Stimulated activated memory B cell treated with anti-CD40 and anti-IgM and Interleukin-4, amounts not matched to agents 10 μg/mL and 1 μg/mL and 100 μg/mL, for 72 hours (primary cell): ENCODE measurements at regions not wholly inside any gene's neighbourhood (a gene's known extent, or its start where the extent isn't known, plus 50 kb on each side); places are given as distances from the start of the nearest gene placed in this dataset.
"Not testable (repeated sequence)": the region's sequence is repeated elsewhere in the genome, so short reads cannot be mapped to it uniquely, and the experiment has no call there.

Experiments used
- ATAC-seq: fragments of 150-1000 bp; cut with Tn5 transposase; 2 replicates; pipeline ENCODE4 v1.10.0; 2021
- H3K27ac Mint-ChIP-seq: one replicate; pipeline ENCODE4 v1.8.0; 2022; ENCODE audit warnings: mild to moderate bottlenecking, mixed read lengths
- H3K27me3 Mint-ChIP-seq: one replicate; pipeline ENCODE4 v1.8.0; 2022; ENCODE audit warnings: mixed read lengths
- H3K36me3 Mint-ChIP-seq: one replicate; pipeline ENCODE4 v1.8.0; 2022; ENCODE audit warnings: mixed read lengths
- H3K4me1 Mint-ChIP-seq: one replicate; pipeline ENCODE4 v1.8.0; 2022; ENCODE audit warnings: mixed read lengths
- H3K4me3 Mint-ChIP-seq: one replicate; pipeline ENCODE4 v1.8.0; 2022; ENCODE audit warnings: mild to moderate bottlenecking, moderate library complexity, mixed read lengths
- H3K9me3 Mint-ChIP-seq: one replicate; pipeline ENCODE4 v1.8.0; 2022; ENCODE audit warnings: mixed read lengths

DNA sequence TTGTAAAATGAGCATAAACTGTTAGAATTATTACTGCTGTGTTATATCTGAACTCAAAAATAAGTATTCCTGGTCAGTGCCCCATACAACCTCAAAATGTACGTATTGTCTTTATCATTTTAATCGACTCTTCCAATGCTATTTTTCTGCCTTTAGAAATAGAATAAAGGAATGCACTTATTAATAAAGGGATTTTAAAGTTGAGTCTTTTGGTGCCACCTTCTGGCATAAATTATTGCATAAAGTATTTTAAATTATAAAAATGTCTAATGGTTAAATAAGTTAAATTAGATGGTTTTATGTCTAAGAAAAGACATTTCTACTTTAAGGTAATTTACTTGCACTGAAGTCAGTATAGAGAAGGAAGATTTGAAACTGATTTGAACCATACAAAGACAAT lies 424.0 kb upstream of the NDST4 start:
- ATAC-seq, result no peak
- Mint-ChIP-seq H3K27ac (no peak overlapping the region), H3K27me3 (no peaks in the 10 kb centered on the region), H3K4me3 (no peak overlapping the region), H3K36me3 (no peaks in the 10 kb centered on the region), H3K4me1 (no peaks in the 10 kb centered on the region), H3K9me3 (no peaks in the 10 kb centered on the region)

DNA sequence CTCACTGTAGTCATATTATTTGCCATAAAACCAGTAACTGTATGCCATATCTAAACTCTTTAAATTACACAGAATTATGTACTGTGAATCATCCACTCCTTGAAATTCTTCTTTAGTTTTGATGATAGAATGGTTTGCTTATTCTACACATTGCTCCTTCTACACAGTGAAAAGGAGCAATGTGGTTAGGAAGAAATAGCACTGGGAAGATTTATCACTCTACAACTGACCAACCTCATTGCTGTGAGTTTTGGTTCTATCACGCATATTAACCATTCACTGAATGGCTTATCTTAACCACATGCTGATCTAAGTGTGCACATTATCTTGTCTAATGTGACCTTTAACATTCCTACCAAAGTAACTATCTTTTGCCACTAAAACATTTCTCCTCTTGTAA lies 415.7 kb upstream of the NDST4 start:
- Mint-ChIP-seq H3K4me3 (no peak overlapping the region), H3K27me3 (no peaks in the 10 kb centered on the region), H3K9me3 (no peaks in the 10 kb centered on the region), H3K36me3 (no peaks in the 10 kb centered on the region), H3K27ac (no peak overlapping the region), H3K4me1 (no peaks in the 10 kb centered on the region)
- ATAC-seq, result no peak

DNA sequence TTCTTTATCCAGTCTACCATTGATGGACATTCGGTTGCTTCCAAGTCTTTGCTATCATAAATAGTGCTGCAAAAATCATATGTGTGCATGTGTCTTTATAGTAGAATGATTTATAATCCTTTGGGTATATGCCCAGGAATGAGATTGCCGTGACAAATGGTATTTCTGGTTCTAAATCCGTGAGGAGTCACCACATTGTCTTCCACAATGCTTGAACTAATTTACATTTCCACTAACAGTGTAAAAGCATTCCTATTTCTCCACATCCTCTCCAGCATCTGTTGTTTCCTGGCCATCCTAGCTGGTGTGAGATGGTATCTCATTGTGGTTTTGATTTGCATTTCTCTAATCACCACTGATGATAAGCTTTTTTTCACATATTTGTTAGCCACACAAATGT lies 406.1 kb upstream of the NDST4 start:
- H3K27me3 Mint-ChIP-seq, H3K4me3 Mint-ChIP-seq, H3K36me3 Mint-ChIP-seq, ATAC-seq, H3K27ac Mint-ChIP-seq, H3K4me1 Mint-ChIP-seq: not testable (repeated sequence)
- H3K9me3 Mint-ChIP-seq, result peaks cover 16% of the 10 kb centered on the region

DNA sequence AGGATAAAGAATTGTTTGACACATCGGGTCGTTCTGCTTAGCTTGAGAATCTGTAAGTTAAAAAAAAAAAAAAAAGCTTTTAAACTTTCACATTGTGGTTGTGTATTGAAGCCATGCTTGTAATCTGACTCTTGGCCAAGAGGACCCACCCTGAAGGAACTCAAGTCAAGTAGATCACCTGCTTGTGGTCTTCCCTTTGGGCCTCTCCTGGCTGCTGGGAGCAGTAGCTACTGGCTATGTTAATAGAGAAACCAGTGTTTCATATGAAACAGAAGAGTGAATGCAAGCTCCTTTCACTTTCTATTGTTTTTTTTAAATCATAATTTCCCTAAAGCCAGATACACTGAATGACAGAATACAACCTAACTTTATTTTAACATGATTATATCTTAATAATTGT lies 402.4 kb upstream of the NDST4 start:
- H3K27ac Mint-ChIP-seq, result no peak overlapping the region
- no peak for ATAC-seq
- H3K4me1 Mint-ChIP-seq, result no peaks in the 10 kb centered on the region
- no peak overlapping the region for H3K4me3 Mint-ChIP-seq
- H3K27me3 Mint-ChIP-seq, result no peaks in the 10 kb centered on the region
- H3K36me3 Mint-ChIP-seq, result no peaks in the 10 kb centered on the region
- H3K9me3 Mint-ChIP-seq, result peaks cover 8% of the 10 kb centered on the region

DNA sequence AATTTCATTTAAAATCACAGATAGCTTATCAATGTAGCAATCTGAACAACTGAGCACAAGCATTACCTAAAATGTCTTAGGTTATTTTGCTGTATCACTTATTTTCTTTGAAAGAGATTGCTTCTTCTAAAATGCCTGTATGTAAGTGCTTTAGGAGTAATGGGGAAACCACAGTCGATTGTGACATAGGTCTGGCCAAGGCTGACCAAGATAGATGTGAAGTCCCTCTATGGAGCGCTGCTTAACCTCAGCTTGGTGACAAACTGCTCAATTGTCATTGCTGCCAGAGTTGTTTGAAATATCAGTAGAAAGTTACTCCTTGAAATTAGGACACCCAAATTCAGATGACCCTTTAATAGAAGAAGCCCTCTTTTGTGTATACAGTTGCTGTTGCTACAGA lies 401.9 kb upstream of the NDST4 start:
- Mint-ChIP-seq H3K4me3 (no peak overlapping the region), H3K4me1 (no peaks in the 10 kb centered on the region), H3K36me3 (no peaks in the 10 kb centered on the region), H3K9me3 (peaks cover 8% of the 10 kb centered on the region), H3K27ac (no peak overlapping the region), H3K27me3 (no peaks in the 10 kb centered on the region)
- no peak for ATAC-seq

DNA sequence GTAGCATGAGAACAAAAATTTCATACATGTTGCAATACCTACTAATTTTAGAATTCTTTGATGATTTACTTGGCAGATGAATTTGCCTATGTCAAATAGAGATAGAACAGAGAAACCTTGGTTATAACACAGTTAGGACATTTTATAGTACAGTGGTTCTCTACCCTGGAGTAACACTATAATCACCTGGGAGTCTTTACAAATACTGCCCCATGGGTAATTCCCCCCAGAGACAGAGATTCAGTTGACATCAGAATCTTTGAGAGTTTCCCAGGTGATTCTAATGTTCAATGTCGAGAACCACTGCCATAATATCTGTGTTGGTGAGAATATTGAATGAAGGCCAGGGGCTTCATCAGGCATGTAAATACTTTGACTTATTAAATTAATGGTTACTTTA lies 401.3 kb upstream of the NDST4 start:
- Mint-ChIP-seq H3K9me3 (peaks cover 7% of the 10 kb centered on the region), H3K27me3 (no peaks in the 10 kb centered on the region), H3K36me3 (no peaks in the 10 kb centered on the region), H3K4me3 (no peak overlapping the region), H3K27ac (no peak overlapping the region), H3K4me1 (no peaks in the 10 kb centered on the region)
- ATAC-seq, result no peak

DNA sequence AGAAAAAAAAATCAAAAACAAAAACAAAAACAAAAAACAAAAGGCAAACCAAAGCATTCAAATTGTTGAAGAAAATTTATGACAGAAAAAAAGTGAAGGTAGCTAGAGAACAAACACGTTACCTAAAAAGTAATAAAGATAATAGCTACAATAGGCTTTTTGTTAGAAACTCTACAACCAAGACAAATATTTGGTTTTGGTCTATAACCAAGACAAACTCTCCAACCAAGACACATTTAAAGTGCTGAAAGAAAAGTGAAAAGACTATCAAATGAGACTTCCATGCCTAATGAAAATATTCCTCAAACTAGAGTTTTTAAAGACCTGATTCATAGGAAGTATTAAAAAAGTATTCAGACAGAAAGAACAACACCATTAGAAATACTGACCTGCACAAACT lies 391.9 kb upstream of the NDST4 start:
- Mint-ChIP-seq H3K4me3 (no peak overlapping the region), H3K27me3 (no peaks in the 10 kb centered on the region), H3K9me3 (no peaks in the 10 kb centered on the region), H3K4me1 (no peaks in the 10 kb centered on the region), H3K36me3 (no peaks in the 10 kb centered on the region), H3K27ac (no peak overlapping the region)
- no peak for ATAC-seq

DNA sequence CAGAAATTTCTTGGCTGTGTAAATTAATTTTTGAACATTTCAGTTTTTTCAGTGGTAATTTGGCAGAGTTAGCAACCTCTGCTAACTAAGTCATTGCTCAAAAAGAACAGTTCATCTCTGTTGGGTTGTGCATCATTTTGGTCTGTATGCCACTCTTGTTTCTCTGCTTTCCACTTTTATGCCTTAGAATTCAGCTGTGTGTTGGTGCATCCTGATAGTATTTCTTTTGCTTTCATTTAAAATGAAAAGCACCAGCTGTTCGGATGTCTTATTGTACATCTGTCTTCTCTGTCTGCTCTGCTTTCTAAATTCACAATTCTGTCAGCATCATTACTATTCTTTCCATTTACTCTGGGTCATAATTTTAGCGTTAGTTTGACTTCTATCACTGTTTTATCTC lies 388.2 kb upstream of the NDST4 start:
- ATAC-seq, result no peak
- Mint-ChIP-seq H3K9me3 (no peaks in the 10 kb centered on the region), H3K27ac (no peak overlapping the region), H3K27me3 (no peaks in the 10 kb centered on the region), H3K4me3 (no peak overlapping the region), H3K4me1 (no peaks in the 10 kb centered on the region), H3K36me3 (no peaks in the 10 kb centered on the region)

DNA sequence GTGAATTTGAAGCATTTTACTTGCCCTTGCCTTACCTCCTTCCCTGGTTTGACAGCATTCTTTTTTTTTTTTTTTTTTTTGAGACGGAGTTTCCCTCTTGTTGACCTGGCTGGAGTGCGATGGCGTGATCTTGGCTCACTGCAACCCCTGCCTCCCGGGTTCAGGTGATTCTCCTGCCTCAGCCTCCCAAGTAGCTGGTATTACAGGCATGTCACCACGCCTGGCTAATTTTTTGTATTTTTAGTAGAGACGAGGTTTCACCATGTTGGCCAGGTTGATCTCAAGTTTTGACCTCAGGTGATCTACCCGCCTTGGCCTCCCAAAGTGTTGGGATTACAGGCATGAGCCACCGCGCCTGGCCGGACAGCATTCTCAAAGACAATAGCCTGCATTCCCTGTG lies 380.4 kb upstream of the NDST4 start:
- not testable (repeated sequence) for ATAC-seq, H3K27me3 Mint-ChIP-seq, H3K9me3 Mint-ChIP-seq, H3K27ac Mint-ChIP-seq, H3K4me1 Mint-ChIP-seq, H3K36me3 Mint-ChIP-seq, H3K4me3 Mint-ChIP-seq

DNA sequence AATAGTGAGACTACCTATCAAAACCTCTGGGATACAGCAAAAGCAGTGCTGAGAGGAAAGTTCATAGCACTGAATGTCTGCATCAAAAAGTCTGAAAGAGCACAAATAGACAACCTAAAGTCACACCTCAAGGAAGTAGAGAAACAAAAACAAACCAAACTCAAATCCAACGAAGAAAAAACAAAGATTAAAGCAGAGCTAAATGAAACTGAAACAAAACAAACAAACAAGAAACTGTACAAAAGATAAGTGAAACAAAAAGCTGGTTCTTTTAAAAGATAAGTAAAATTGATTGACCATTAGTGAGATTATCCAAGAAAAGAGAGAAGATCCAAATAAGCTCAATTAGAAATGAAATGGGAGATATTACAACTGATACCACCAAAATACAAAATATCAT lies 378.3 kb upstream of the NDST4 start:
- Mint-ChIP-seq H3K36me3 (no peaks in the 10 kb centered on the region), H3K4me3 (no peak overlapping the region), H3K9me3 (peaks cover 9% of the 10 kb centered on the region), H3K4me1 (no peaks in the 10 kb centered on the region), H3K27me3 (no peaks in the 10 kb centered on the region), H3K27ac (no peak overlapping the region)
- ATAC-seq, result no peak

DNA sequence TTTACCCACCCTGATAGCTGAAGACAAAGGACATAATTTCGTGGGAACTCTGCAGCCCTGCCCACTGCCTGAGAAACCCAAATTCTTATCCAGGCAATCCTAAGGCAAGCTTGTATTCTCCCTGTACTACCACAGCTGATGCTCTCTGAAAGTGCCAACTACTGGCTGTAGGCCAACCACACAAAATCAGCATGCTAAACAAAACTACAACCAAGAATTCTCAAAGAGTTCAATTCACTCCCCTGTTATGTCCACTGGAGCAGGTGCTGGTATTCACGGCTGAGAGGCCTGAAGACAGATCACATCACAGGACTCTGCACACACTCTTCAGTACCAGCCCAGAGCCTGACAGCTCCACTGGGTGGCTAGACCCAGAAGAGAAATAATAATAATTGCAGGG lies 375.9 kb upstream of the NDST4 start:
- no peak overlapping the region for H3K4me3 Mint-ChIP-seq
- H3K27me3 Mint-ChIP-seq, result no peaks in the 10 kb centered on the region
- ATAC-seq, result no peak
- no peaks in the 10 kb centered on the region for H3K36me3 Mint-ChIP-seq
- no peak overlapping the region for H3K27ac Mint-ChIP-seq
- H3K4me1 Mint-ChIP-seq, result no peaks in the 10 kb centered on the region
- peaks cover 6% of the 10 kb centered on the region for H3K9me3 Mint-ChIP-seq

DNA sequence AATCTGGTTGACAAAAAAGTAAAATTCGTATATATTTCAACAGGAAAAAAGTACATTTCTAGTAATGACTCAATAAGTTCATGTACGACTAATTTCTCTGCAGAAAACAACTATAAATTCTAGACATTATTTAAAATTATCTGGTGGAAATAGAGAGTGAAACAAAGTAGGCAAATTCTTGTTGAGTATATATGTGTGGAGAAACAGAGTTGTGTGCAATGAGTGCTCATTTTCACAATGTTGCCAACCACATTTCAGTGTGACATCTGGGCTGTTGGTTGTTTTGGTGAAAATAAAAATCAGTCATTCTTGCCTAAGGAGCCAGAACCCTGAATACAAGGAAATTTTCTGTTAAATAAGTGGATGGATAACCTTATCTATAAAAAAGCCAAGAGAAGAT lies 372.0 kb upstream of the NDST4 start:
- no peaks in the 10 kb centered on the region for H3K27me3 Mint-ChIP-seq
- no peak overlapping the region for H3K27ac Mint-ChIP-seq
- no peaks in the 10 kb centered on the region for H3K4me1 Mint-ChIP-seq
- peaks cover 2% of the 10 kb centered on the region for H3K9me3 Mint-ChIP-seq
- no peak for ATAC-seq
- H3K36me3 Mint-ChIP-seq, result no peaks in the 10 kb centered on the region
- H3K4me3 Mint-ChIP-seq, result no peak overlapping the region

DNA sequence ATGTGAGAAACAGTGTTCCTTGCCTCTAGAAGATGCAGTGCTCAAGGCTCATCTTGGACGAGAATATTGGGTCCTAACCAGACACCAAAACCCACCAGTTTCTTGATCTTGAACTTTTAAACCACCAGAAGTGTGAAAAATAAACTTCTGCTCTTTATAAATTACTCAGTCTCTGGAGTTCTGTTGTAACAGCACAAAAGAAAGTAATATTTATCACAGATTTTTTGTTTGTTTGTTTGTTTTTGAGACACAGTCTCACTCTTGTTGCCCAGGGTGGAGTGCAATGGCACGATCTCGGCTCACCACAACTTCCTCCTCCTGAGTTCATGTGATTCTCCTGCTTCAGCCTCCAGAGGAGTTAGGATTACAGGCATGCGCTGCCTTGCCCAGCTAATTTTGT lies 371.1 kb upstream of the NDST4 start:
- Mint-ChIP-seq H3K36me3 (no peaks in the 10 kb centered on the region), H3K27me3 (no peaks in the 10 kb centered on the region), H3K9me3 (no peaks in the 10 kb centered on the region), H3K4me1 (no peaks in the 10 kb centered on the region), H3K27ac (no peak overlapping the region), H3K4me3 (no peak overlapping the region)
- ATAC-seq, result no peak

DNA sequence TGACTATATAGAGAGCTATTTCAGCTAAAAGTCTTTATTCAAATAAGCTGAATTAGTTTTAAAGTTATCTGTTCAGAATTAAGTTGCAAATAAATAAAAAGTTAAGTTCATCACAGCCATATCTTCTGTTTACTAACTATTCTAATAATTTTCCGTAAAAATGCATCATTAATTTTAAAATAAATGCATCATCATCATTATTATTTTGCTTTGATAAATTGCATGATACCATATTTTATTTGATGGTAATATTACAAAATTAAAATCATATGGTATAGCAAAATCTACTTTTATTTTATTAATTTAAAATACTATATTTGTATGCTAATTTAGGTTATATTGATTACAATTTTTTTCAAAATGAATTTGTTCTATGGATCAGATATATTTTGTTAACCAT lies 357.3 kb upstream of the NDST4 start:
- Mint-ChIP-seq H3K27ac (no peak overlapping the region), H3K27me3 (no peaks in the 10 kb centered on the region), H3K9me3 (peaks cover 4% of the 10 kb centered on the region), H3K4me3 (no peak overlapping the region), H3K4me1 (no peaks in the 10 kb centered on the region), H3K36me3 (no peaks in the 10 kb centered on the region)
- no peak for ATAC-seq

DNA sequence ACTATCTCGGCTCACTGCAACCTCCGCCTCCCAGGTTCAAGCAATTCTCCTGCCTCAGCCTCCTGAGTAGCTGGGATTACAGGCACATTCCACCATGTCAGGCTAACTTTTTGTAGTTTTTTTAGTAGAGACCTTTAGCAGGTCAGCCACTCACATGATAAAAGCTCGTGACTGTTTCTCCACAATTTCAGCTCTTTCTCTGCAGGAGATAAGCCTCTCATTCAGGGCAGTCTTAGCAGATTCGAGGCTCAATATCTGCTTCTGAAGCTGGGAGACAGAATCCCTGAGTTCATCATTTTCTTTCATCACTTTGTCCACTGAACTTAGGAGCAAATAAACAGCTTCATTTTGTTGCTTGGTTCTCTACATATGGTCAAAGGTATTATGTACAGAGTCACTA lies 345.9 kb upstream of the NDST4 start:
- not testable (repeated sequence) for H3K36me3 Mint-ChIP-seq, H3K9me3 Mint-ChIP-seq, ATAC-seq, H3K27me3 Mint-ChIP-seq, H3K4me3 Mint-ChIP-seq, H3K27ac Mint-ChIP-seq, H3K4me1 Mint-ChIP-seq

DNA sequence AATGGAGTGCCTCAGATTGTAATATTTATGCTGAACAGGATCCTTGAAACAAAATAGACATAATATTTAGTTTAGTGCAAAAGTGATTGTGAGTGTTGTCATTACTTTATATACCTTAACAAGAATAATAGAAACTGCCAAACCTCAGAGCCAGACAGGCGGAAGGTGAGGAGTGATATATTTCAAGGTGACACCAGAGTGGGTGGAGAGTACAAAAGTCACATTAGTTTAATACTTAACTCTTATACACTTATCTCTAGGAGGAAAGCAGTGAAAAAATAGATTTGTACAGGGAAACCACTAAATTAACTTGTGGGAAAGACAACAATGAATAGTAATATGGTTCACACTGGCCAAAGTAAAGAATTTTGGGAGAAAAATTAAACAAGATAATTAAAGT lies 342.8 kb upstream of the NDST4 start:
- Mint-ChIP-seq H3K9me3 (no peaks in the 10 kb centered on the region), H3K36me3 (no peaks in the 10 kb centered on the region), H3K27ac (no peak overlapping the region), H3K4me1 (no peaks in the 10 kb centered on the region), H3K27me3 (no peaks in the 10 kb centered on the region), H3K4me3 (no peak overlapping the region)
- no peak for ATAC-seq

DNA sequence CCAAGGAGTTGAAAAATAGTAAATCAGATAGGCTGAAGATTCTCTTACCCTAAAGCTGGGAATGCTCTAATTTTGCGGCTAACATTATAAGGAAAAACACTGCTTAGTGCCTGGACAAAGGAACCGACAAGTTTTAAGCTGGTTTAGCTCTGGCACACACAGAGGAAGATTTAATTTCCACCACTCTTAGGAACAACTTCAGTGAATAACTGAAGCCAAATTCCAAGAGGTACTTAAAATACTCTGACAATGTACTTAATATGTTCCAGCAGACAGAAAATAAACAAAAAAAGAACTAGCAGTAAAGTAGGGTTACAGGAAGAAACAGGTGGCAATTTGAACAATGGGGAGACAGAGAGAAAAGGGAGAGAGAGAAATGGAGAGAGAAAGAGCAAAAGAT lies 340.8 kb upstream of the NDST4 start:
- ATAC-seq, result no peak
- no peak overlapping the region for H3K4me3 Mint-ChIP-seq
- H3K27me3 Mint-ChIP-seq, result no peaks in the 10 kb centered on the region
- no peaks in the 10 kb centered on the region for H3K4me1 Mint-ChIP-seq
- H3K9me3 Mint-ChIP-seq, result no peaks in the 10 kb centered on the region
- no peaks in the 10 kb centered on the region for H3K36me3 Mint-ChIP-seq
- H3K27ac Mint-ChIP-seq, result no peak overlapping the region
